Naive thymus-derived CD8-positive, alpha-beta T cell (primary cell): ENCODE measurements at regions not wholly inside any gene's neighbourhood (a gene's known extent, or its start where the extent isn't known, plus 50 kb on each side); places are given as distances from the start of the nearest gene placed in this dataset.

Experiments
- ATAC-seq, 2 donors: fragments of 150-1000 bp; cut with Tn5 transposase in 1 of 2; sonication (Bioruptor Pico), chemical (Tn5 transposase) in 1 of 2; 1 replicate in 1 of 2; 2 replicates in 1 of 2; pipeline ENCODE4 v1.10.0; 2021; ENCODE audit warnings: mild to moderate bottlenecking in 2 of 2, moderate library complexity in 2 of 2
- POLR2A ChIA-PET: fragments of 350-600 bp; sonication (Branson Sonifier 250); formaldehyde crosslinking; loops from one replicate; lab custom pipeline; 2021; ENCODE audit warnings: antibody characterized with exemption; lab: Charles Lee
- DNase-seq, 10 donors: peaks; one replicate each; pipeline versions ENCODE4 v3.0.0 to v3.0.0-alpha.2; 2020 to 2022
- H3K27ac Mint-ChIP-seq, 10 donors: one replicate each; pipeline ENCODE4 v1.8.0; 2020 to 2022; ENCODE audit warnings: mild to moderate bottlenecking in 10 of 10, mixed read lengths in 10 of 10, moderate library complexity in 4 of 10, inconsistent platforms in 1 of 10
- H3K27me3 Mint-ChIP-seq, 5 donors: one replicate each; pipeline ENCODE4 v1.8.0; 2021 to 2022; ENCODE audit warnings: mixed read lengths in 5 of 5
- H3K36me3 Mint-ChIP-seq, 3 donors: one replicate each; pipeline ENCODE4 v1.8.0; 2020 to 2022; ENCODE audit warnings: mixed read lengths in 3 of 3, mild to moderate bottlenecking in 2 of 3, inconsistent platforms in 1 of 3
- H3K4me1 Mint-ChIP-seq, 4 donors: one replicate each; pipeline ENCODE4 v1.8.0; 2021 to 2022; ENCODE audit warnings: mixed read lengths in 4 of 4
- H3K4me3 Mint-ChIP-seq, 10 donors: one replicate each; pipeline ENCODE4 v1.8.0; 2020 to 2022; ENCODE audit warnings: mild to moderate bottlenecking in 10 of 10, mixed read lengths in 10 of 10, moderate library complexity in 6 of 10, inconsistent platforms in 1 of 10
- H3K9me3 Mint-ChIP-seq, 9 donors: one replicate each; pipeline ENCODE4 v1.8.0; 2020 to 2022; ENCODE audit warnings: mixed read lengths in 9 of 9, mild to moderate bottlenecking in 3 of 9, inconsistent platforms in 1 of 9, moderate library complexity in 1 of 9

DNA sequence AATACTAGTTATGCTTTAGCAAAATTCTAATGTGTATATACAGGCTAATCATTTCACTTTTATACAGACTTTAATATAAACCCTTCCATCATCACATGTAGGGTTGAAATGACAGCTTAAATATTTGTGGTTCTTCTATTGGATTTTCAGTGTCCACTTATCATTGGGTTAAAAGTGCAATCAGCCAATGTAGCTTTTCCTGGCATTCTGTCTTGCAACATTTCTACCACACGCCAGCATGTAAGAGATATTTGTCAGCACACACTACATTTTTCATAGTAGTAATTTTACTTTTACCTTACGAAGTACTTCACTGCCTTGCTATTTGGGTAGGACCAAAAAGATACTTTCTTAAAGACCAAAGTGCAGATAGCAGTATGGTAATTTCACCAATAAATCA lies 252.0 kb downstream of the TBX18 start:
- ATAC-seq (no peak), DNase-seq (no peak)
- Mint-ChIP-seq H3K36me3 (no peaks in the 10 kb centered on the region), H3K27me3 (no peaks in the 10 kb centered on the region), H3K27ac (no peak overlapping the region), H3K9me3 (peaks cover 0 to 9% (median 0%) of the 10 kb centered on the region in 9 donors), H3K4me1 (no peaks in the 10 kb centered on the region), H3K4me3 (no peak overlapping the region)
- POLR2A ChIA-PET, result no interaction called here

DNA sequence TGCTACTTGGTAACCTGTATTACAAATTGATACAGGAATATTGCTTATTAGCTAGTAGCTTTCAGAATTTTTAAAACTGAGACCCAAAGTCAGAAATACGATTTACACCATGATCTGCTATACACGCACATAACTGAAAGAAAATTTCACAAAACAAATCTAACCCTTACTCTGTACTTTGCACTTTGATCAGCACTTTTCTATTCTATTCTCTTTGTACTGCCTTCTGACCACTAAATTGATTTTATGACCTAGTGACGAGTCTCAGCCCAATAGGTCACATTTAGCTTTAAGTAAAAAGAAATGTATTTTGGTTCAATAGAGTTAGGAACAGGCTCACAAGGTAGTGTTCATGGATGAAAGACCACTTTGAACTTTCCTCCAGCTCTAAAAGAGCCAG lies 252.5 kb downstream of the TBX18 start:
- POLR2A ChIA-PET, result no interaction called here
- Mint-ChIP-seq H3K27ac (no peak overlapping the region), H3K27me3 (no peaks in the 10 kb centered on the region), H3K4me3 (no peak overlapping the region), H3K36me3 (no peaks in the 10 kb centered on the region), H3K4me1 (no peaks in the 10 kb centered on the region), H3K9me3 (peaks cover 0 to 13% (median 0%) of the 10 kb centered on the region in 9 donors)
- DNase-seq (no peak), ATAC-seq (no peak)

DNA sequence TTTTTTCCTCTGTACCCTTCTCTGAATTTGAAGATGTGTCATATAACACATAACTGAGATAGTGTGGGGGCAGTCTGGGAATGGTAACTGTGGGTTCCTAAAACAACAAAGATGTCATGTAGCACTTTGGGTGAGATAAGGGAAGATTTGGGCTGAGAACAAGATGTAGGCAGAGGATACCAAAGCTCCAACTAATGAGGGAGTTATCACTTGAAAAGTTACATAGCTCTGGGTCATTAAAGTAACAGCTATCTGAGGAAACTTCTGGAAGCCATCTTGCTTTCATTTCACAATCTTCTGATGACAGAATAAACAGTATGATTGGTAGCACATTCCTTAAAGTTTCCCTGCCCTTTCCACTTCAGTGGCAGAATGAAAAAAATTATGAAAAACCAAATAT lies 255.4 kb downstream of the TBX18 start:
- no peak for DNase-seq
- POLR2A ChIA-PET, result no interaction called here
- no peaks in the 10 kb centered on the region for H3K27me3 Mint-ChIP-seq
- no peaks in the 10 kb centered on the region for H3K4me1 Mint-ChIP-seq
- H3K36me3 Mint-ChIP-seq, result no peaks in the 10 kb centered on the region
- peaks cover 0 to 14% (median 5%) of the 10 kb centered on the region in 9 donors for H3K9me3 Mint-ChIP-seq
- no peak for ATAC-seq
- no peak overlapping the region for H3K4me3 Mint-ChIP-seq
- no peak overlapping the region for H3K27ac Mint-ChIP-seq

DNA sequence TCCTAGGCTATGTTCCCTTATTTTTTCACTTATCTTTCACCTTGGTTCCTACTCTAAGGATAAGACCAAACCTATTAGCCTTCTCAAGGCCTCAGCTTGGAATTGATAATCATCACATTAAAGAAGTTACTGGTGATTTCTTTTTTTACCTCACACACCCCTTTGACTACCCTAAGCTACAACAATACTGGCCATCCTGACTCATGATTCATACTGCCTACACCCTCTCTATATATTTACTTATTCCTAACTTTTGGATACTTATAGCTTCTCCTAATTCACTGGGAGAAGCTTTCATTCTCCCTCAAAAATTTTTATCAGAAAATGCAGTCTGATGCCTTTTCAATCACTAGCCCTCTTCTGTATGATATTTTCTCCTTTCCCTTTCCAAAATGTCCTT lies 256.1 kb downstream of the TBX18 start:
- Mint-ChIP-seq H3K27me3 (no peaks in the 10 kb centered on the region), H3K9me3 (peaks cover 0 to 14% (median 5%) of the 10 kb centered on the region in 9 donors), H3K27ac (no peak overlapping the region), H3K36me3 (no peaks in the 10 kb centered on the region), H3K4me1 (no peaks in the 10 kb centered on the region), H3K4me3 (no peak overlapping the region)
- POLR2A ChIA-PET, result no interaction called here
- no peak for DNase-seq
- no peak for ATAC-seq

DNA sequence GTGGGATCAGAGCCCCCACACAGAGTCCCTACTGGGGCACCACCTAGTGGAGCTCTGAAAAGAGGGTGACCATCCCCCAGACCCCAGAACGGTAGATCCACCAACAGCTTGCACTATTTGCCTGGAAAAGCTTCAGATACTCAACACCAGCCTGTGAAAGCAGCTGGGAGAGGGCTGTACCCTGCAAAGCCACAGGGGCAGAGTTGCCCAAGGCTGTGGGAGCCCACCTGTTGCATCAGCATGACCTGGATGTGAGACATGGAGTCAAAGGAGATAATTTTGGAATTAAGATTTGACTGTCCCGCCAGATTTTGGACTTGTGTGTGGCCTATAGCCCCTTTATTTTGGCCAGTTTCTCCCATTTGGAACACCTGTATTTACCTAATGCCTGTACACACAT lies 260.4 kb downstream of the TBX18 start:
- DNase-seq (no peak), ATAC-seq (no peak)
- Mint-ChIP-seq H3K27me3 (no peaks in the 10 kb centered on the region), H3K9me3 (peaks cover 5 to 28% (median 11%) of the 10 kb centered on the region in 9 donors), H3K27ac (no peak overlapping the region), H3K4me3 (no peak overlapping the region), H3K36me3 (no peaks in the 10 kb centered on the region), H3K4me1 (no peaks in the 10 kb centered on the region)
- POLR2A ChIA-PET, result no interaction called here

DNA sequence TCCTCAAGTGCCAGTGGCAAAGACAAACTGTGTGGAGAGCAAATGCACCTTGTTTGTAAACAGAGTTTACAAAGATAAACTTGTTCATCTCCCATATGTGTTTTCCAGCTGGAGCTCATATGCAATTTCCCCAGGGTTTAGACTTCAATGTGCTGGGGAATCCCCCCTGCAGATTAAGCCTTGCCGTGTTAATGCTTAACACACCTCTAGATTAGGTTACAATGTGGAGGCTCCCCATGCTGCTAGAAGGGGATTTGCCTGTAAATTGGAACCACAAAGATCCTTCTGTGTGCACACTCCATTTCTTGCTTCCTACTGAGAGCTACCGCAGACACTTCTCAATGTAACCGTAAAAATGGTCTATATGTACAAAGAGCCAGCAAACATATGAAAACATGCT lies 263.1 kb downstream of the TBX18 start:
- Mint-ChIP-seq H3K27me3 (no peaks in the 10 kb centered on the region), H3K36me3 (no peaks in the 10 kb centered on the region), H3K9me3 (peaks cover 2 to 28% (median 8%) of the 10 kb centered on the region in 9 donors), H3K4me1 (no peaks in the 10 kb centered on the region), H3K27ac (no peak overlapping the region), H3K4me3 (no peak overlapping the region)
- POLR2A ChIA-PET, result no interaction called here
- DNase-seq (no peak), ATAC-seq (no peak)

DNA sequence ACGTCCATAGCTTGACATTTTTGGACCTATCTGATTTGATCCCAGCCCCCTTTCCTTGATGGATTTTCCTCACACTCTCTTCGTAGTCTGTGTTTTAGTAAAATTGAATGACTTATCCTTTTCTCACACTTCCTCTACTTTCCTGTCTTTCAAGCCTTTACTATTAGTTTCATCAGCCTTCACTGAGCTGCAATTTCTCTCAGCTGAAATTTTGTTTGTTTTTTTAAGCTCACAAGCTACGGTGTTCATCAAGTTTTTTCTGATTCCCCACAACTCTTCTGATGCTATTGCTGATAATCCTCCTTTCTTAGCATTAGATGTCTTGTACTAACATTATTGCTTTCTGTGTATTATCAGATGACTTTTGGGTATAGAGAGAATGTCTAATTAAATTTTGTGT lies 263.7 kb downstream of the TBX18 start:
- Mint-ChIP-seq H3K4me1 (no peaks in the 10 kb centered on the region), H3K27me3 (no peaks in the 10 kb centered on the region), H3K36me3 (no peaks in the 10 kb centered on the region), H3K27ac (peak overlapping the region in 1 of 10 donors; percentile 4), H3K4me3 (no peak overlapping the region), H3K9me3 (peaks cover 2 to 28% (median 6%) of the 10 kb centered on the region in 9 donors)
- no peak for ATAC-seq
- POLR2A ChIA-PET, result no interaction called here
- no peak for DNase-seq

DNA sequence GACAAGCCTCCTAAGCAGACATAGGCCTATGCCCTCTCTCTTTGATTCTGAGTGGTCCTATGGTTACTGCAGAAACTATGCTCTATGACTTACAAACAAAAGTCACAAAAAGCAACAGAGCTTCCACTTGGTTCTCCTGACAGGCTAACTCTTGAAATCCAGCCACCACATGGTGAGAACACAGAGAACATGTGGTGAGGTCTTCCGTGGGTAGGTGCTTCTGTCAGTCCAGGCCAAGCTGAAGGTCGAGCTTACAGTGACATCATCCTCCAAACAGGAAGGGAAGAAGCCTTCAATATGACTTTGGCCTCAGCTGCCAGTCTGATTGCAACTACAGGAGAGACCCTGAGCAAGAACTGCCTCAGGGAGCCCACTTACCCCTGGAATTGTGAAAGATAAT lies 265.5 kb downstream of the TBX18 start:
- H3K9me3 Mint-ChIP-seq, result peaks cover 2 to 28% (median 6%) of the 10 kb centered on the region in 9 donors
- H3K4me3 Mint-ChIP-seq, result no peak overlapping the region
- H3K27ac Mint-ChIP-seq, result no peak overlapping the region
- DNase-seq (no peak), ATAC-seq (no peak)
- POLR2A ChIA-PET, result no interaction called here
- H3K27me3 Mint-ChIP-seq, result no peaks in the 10 kb centered on the region
- no peaks in the 10 kb centered on the region for H3K36me3 Mint-ChIP-seq
- H3K4me1 Mint-ChIP-seq, result no peaks in the 10 kb centered on the region

DNA sequence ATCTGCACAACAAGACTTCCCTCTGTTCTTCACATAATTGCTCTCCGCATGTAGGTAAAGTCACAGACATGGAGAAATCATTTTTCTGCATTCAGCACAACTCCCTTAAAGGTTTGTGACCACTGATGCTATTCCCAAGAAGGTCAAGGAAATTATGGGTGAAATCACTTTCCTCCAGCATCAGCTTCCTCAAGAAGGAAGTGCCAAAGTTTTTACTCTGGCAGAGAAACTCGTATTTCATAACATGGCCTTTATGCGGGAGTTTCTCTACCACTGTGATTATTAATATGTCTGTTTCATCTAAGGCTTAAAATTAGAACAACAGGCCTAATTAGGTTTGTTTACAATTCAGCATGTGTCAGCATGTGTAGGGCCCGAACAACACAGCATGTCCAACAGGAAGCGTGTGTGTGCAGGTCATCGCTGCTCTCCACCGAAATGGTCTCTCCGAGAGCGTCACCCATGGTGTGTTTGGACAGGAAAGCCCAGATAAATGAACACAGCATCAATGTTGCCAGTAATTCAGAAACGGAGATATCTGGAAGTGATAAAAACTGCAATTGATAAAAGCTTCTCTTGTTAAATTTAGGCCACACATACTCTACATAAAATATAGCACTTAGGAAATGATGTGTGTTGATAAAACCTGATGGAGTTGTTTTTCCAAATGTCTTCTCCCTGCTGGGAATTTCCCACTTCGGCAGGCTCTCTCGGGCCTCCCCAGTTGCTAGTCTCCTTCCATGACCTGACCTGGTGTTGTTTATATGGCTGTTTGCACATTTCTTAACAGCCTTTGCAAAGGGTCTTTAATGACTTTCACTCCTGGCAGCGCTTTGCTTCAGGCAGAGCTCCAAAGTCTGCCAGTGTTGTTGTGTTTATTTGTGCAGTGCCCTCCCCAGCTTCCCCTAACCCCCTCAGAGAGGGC lies 265.1 kb upstream of the CEP162 start:
- H3K9me3 Mint-ChIP-seq, result peaks cover 0 to 24% (median 5%) of the 10 kb centered on the region in 9 donors
- DNase-seq (no peak), ATAC-seq (no peak)
- H3K4me1 Mint-ChIP-seq, result no peaks in the 10 kb centered on the region
- no peak overlapping the region for H3K4me3 Mint-ChIP-seq
- no peak overlapping the region for H3K27ac Mint-ChIP-seq
- H3K27me3 Mint-ChIP-seq, result peaks cover 0 to 2% (median 0%) of the 10 kb centered on the region in 5 donors
- POLR2A ChIA-PET, result no interaction called here
- no peaks in the 10 kb centered on the region for H3K36me3 Mint-ChIP-seq

DNA sequence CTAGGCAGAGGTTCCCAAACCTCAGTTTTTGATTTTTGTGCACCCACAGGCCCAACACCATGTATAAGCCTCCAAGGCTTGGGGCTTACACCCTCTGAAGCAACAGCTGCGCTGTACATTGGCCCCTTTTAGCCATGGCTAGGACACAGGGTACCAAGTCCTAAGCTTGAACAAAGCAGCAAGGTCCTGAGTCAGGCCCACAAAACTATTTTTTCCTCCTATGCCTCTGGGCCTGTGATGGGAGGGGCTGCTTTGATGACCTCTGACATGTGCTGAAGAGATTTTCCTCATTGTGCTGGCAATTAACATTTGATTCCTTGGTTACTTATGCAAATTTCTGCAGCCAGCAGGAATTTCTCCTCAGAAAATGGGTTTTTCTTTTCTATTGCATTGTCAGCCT lies 262.2 kb upstream of the CEP162 start:
- Mint-ChIP-seq H3K27me3 (peaks cover 0 to 2% (median 0%) of the 10 kb centered on the region in 5 donors), H3K27ac (no peak overlapping the region), H3K9me3 (peaks cover 0 to 24% (median 5%) of the 10 kb centered on the region in 9 donors), H3K36me3 (no peaks in the 10 kb centered on the region), H3K4me1 (no peaks in the 10 kb centered on the region), H3K4me3 (no peak overlapping the region)
- DNase-seq (no peak), ATAC-seq (no peak)
- POLR2A ChIA-PET, result no interaction called here

DNA sequence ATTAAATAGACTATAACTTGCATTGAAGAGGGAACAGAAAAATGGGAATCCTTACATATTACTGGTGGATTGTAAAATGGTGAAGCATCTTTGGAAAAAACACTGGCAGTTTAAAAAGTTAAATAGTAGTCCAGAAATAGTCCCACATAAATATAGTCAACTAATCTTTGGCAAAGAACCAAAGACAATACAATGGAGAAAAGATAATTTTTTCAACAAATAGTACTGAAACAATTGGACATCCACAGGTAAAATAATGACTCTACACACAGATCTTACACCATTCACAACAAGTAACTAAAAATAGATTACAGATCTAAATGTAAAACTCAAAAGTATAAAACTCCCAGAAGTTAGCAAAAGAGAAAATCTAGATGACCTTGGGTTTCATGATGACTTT lies 259.1 kb upstream of the CEP162 start:
- H3K4me3 Mint-ChIP-seq, result no peak overlapping the region
- H3K4me1 Mint-ChIP-seq, result no peaks in the 10 kb centered on the region
- ATAC-seq, result no peak
- H3K36me3 Mint-ChIP-seq, result no peaks in the 10 kb centered on the region
- DNase-seq, result no peak
- peaks cover 0 to 40% (median 9%) of the 10 kb centered on the region in 9 donors for H3K9me3 Mint-ChIP-seq
- H3K27me3 Mint-ChIP-seq, result no peaks in the 10 kb centered on the region
- H3K27ac Mint-ChIP-seq, result no peak overlapping the region
- POLR2A ChIA-PET, result no interaction called here

DNA sequence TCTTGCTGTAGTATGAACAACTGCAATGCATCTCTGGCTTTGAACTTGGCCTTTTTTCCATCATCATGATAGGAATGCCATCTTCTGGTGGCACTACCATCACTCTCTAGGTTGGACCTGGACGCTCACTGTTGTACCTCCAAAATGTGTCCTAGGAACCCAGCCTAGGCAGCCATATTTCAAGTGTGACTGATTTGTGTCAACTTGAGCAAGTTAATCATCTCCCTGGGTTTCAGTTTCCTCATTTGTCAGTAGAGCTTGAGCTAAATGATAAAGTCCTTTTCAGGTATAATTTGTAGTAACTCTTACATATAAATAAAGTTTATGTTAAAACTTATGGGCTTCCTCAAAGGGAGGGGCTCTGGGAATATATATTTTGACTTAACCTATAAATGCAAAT lies 241.7 kb upstream of the CEP162 start:
- H3K27ac Mint-ChIP-seq, result no peak overlapping the region
- peaks cover 0 to 3% (median 0%) of the 10 kb centered on the region in 5 donors for H3K27me3 Mint-ChIP-seq
- no peaks in the 10 kb centered on the region for H3K4me1 Mint-ChIP-seq
- H3K4me3 Mint-ChIP-seq, result no peak overlapping the region
- peaks cover 0 to 9% (median 0%) of the 10 kb centered on the region in 3 donors for H3K36me3 Mint-ChIP-seq
- H3K9me3 Mint-ChIP-seq, result peaks cover 0 to 17% (median 4%) of the 10 kb centered on the region in 9 donors
- DNase-seq (no peak), ATAC-seq (no peak)
- POLR2A ChIA-PET, result no interaction called here

DNA sequence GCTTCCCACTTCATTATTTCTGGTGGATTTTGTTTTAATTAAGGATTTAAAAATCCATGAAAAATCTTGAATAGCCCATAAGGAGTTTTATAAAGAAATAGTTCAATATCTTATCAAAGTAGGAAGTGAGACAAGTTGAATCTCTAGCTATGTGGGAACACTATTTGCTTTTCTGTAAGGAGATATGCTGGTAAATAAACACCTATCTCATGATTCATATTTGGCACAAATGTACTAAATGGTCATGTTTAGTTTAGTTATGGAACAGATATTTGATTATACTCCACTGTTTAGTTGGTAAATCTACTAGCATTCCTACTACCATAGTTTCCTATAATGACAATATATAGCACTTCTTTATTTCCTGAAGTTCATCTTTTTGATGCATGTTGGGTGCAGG lies 239.9 kb upstream of the CEP162 start:
- Mint-ChIP-seq H3K27me3 (peaks cover 0 to 7% (median 0%) of the 10 kb centered on the region in 5 donors), H3K9me3 (peaks cover 0 to 23% (median 0%) of the 10 kb centered on the region in 9 donors), H3K4me1 (no peaks in the 10 kb centered on the region), H3K27ac (no peak overlapping the region), H3K4me3 (no peak overlapping the region), H3K36me3 (peaks cover 0 to 5% (median 0%) of the 10 kb centered on the region in 3 donors)
- POLR2A ChIA-PET, result no interaction called here
- no peak for ATAC-seq
- DNase-seq, result no peak
